ENCODE measurements at regions not wholly inside any gene's neighbourhood (a gene's known extent, or its start where the extent isn't known, plus 50 kb on each side); places are given as distances from the start of the nearest gene placed in this dataset.

- no peak for DNase-seq (ENCODE audit: low spot score)
Measured at GRCh38 chr12:91853350-91854127, 292.1 kb downstream of the BTG1 start.

GRCh38 chr12:91852634-91853033 lies 293.0 kb downstream of the BTG1 start:
- peak; percentile 36 for DNase-seq (ENCODE audit: low spot score)

DNA sequence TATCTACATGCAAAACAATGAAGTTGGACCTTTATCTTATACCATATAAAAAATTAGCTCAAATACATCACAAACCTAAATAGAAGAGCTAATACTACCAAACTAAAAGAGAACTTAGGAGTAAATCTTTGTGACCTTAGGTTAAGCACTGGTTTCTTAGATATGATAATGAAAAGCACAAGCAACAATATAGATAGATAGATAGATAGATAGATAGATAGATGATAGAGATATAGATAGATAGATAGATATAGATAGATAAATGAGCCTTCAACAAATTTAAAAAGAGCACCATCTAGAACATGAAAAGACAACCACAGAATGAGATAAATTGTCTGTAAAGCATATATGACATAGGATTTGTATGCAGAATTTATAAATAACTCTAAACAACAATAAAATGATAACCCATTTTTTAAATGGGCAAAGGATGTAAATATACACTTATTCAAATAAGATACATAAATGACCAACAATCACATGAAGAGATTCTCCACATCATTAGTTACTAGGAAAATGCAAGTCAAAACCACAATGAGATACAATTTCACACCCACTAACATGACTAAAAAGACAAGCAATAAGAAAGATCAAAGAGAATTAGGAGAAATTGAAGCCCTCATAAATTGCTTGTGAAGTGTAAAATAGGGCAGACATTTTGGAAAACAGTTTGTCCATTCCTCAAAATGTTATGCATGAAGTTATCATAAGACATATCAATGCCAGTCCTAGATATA lies 293.7 kb downstream of the BTG1 start:
- no peak for DNase-seq (ENCODE audit: low spot score)

GRCh38 chr12:91846466-91847055 lies 299.1 kb downstream of the BTG1 start:
- DNase-seq (ENCODE audit: low spot score): no peak

GRCh38 chr12:91845365-91845764 lies 300.3 kb downstream of the BTG1 start:
- DNase-seq (ENCODE audit: low spot score): no peak

DNA sequence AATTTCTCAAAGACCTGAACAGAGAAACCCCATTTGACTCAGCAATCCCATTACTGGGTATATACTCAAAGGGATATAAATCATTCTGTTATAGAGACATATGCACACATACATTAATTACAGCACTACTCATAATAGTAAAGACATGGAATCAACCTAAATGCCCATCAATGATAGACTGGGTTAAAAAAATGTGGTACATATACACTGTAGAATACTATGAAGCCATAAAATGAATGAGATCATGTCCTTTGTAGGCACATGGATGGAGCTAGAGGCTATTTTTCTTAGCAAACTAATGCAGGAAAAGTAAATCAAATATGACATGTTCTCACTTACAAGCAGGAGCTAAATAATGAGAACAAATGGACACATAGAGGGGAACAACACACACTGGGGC lies 303.8 kb downstream of the BTG1 start:
- DNase-seq (ENCODE audit: low spot score): no peak

GRCh38 chr12:91836696-91837095 lies 308.9 kb downstream of the BTG1 start:
- DNase-seq (ENCODE audit: low spot score): no peak

GRCh38 chr12:91836264-91836663 lies 309.4 kb downstream of the BTG1 start:
- DNase-seq (ENCODE audit: low spot score): no peak

- no peak for DNase-seq (ENCODE audit: low spot score)
Measured at GRCh38 chr12:91835693-91836092, 310.0 kb downstream of the BTG1 start.

GRCh38 chr12:91833780-91834359 lies 311.8 kb downstream of the BTG1 start:
- DNase-seq (ENCODE audit: low spot score): no peak

GRCh38 chr12:91825999-91826398 lies 319.6 kb downstream of the BTG1 start:
- DNase-seq (ENCODE audit: low spot score): no peak

- no peak for DNase-seq (ENCODE audit: low spot score)
Measured at GRCh38 chr12:91824991-91825390, 320.7 kb downstream of the BTG1 start.

DNA sequence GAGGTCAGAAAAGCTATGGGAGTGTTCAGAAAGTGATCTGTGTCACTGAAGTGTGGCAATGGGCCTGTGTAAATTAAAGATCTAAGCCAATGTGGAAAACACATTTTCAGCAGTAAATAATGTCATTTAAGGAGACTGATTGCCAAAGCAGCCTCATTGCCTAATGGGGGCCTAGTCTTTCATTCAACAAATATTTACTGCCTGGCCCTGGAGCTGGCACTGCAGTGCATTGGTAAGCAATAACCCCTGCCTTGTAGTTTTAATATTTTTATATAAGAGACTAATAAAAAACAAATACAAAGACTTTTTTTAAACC lies 326.6 kb downstream of the BTG1 start:
- no peak for DNase-seq (ENCODE audit: low spot score)

DNA sequence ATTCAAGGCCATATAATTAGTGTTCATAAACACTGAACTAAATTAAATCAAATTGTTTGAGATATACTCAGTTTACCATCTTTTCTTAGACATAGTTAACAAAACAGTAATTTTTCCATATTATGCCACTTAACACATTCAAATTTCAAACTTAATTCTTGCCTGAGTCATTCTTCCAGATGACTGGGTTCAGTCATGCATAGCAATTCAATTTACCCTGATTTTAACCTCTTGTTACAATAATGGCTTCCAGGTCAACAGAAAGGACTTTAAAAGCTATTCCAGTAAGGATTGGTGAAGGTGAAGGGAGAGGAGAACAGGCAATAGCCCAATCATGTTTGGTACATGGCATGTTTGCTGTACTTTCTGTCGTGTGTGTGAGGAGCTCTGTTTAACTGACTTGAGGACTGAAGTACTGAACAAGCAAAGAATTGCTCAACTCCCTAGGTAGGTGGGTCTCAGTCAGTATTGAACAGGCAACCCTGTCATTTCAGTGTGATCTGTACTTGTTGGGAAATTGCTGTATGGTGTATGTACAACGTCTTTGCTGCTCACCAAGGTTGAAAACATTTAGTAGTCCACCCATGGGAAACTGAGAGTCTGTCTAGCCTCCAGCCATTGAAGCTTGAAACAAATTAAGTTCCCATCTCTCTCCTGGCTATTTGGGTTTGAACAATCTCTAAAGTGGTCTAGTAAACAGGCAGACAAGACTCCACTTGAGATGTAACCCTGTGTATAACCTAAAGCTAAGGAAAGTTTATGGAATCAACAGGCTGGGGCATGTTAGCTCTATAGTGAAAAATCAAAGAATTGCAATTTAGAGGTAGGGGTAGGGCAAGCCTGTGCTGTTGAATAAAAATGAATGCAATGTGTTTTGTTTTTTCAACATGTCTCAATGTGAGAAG lies 327.2 kb downstream of the BTG1 start:
- no peak for DNase-seq (ENCODE audit: low spot score)

DNA sequence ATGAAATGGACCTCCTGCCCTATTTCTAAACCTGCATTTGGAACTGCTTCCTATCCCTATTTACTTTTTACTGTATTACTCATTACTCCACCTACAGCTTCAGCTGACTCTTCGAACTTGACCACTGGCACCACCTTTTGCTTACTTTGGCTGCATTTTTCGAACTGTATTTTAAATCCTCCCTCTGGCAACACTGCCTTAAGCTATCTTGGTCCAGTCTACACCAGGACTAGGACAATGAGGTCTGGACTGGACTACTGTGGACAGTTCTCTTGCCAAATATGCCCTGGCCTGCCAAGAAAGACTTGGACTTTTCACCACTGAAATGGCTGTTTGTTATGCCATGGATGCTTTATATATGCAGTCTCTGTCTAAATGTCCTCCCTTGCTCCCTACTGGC lies 328.1 kb downstream of the BTG1 start:
- DNase-seq (ENCODE audit: low spot score): no peak

- peak; percentile 5 for DNase-seq (ENCODE audit: low spot score)
Measured at GRCh38 chr12:91813701-91814100, 331.9 kb downstream of the BTG1 start.

- peak; percentile 34 for DNase-seq (ENCODE audit: low spot score)
Measured at GRCh38 chr12:91811481-91812287, 334.0 kb downstream of the BTG1 start.

DNA sequence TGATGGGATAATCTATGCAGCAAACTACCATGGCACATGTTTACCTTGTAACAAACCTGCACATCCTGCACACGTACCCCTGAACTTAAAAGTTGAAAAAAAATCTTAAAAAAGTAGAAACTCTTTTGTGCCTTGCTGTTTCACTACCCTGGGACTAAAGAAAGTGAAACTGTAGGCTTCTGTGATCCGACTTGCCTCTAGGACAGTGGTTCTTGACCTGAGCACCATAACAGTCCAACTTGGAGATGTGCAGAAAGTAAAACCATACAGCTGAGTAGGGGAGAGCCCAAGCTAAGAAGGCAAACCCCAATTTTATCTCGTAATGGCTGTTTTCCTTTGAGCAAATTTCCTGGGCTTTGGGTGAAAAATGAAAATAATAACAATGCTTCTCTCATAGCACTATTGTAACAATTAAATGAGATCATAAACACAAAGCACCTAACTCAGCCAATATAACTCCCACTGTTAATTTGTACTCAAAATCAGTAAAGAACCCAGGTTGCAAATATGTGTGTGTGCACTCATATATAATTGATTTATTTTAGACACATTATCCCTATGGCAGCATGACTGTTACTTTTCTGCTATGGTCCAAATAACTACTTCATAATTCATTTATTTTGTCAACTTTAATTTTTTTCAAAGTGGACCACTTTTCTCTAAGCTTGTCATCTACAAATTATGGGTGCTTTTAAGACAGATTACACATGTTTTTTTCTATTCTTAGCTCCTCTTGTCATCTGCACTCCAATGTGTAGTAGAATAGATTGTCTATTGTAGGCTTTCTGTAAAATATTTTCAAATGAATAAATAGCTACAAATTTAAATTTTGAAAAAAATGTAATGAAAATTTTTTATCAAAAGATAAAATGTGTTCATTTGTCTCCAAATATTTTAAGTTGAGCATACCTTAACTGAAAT lies 334.9 kb downstream of the BTG1 start:
- no peak for DNase-seq (ENCODE audit: low spot score)

GRCh38 chr12:91810077-91810476 lies 335.6 kb downstream of the BTG1 start:
- DNase-seq (ENCODE audit: low spot score): no peak

DNA sequence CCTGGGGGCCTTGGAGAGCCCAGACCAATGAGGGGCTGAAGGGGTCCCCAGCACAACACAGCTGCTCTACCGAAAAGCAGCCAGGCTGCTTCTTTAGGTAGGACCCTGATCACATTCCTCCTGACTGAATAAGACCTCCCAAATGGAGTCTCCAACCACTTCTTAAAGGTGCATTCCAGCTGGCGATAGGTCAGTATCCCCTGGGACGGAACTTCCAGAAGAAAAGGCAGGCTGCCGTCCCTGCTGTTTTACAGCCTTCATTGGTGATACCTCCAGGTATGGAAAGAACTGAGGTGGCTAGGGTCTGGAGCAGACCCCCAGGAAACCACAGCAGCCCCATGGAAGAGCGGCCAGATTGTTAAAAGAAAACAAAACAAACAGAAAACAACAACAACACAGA lies 340.6 kb downstream of the BTG1 start:
- no peak for DNase-seq (ENCODE audit: low spot score)
